Upper lobe of left lung (tissue), 4 donors: ENCODE measurements at regions not wholly inside any gene's neighbourhood (a gene's known extent, or its start where the extent isn't known, plus 50 kb on each side); places are given as distances from the start of the nearest gene placed in this dataset.

Experiments
- CTCF ChIP-seq, 6 experiments: fragments of 450-650 bp in 4 of 6; fragments of 200-600 bp in 2 of 6; sonication (generic) in 2 of 6; IDR thresholded peaks; one replicate each; pipeline ENCODE4 v1.5.1; 2016 to 2019; ENCODE audit warnings: antibody characterized with exemption in 6 of 6
- EP300 ChIP-seq, 4 donors: sonication (generic); formaldehyde crosslinking; IDR thresholded peaks; one replicate each; pipeline ENCODE4 v1.5.1; 2017; ENCODE audit warnings: antibody characterized with exemption in 4 of 4, control low read depth in 2 of 4
- POLR2A ChIP-seq, 4 donors: fragments of 450-650 bp; IDR thresholded peaks; one replicate each; pipeline ENCODE4 v1.5.1; 2016 to 2017; ENCODE audit warnings: antibody characterized with exemption in 4 of 4, mild to moderate bottlenecking in 2 of 4
- POLR2AphosphoS5 ChIP-seq, 2 donors: sonication (generic); formaldehyde crosslinking; IDR thresholded peaks; one replicate each; pipeline ENCODE4 v1.5.1; 2017; ENCODE audit warnings: antibody characterized with exemption in 2 of 2

- TF ChIP-seq CTCF (IDR thresholded peaks at IDR 0.05) (no peak), POLR2AphosphoS5 (IDR thresholded peaks at IDR 0.05) (no peak), POLR2A (IDR thresholded peaks at IDR 0.05) (no peak), EP300 (IDR thresholded peaks at IDR 0.05) (no peak)
Measured at GRCh38 chr10:2836921-2837662, 230.3 kb upstream of the PFKP start.
